Neural progenitor cell (in vitro differentiated cells): ENCODE measurements at regions not wholly inside any gene's neighbourhood (a gene's known extent, or its start where the extent isn't known, plus 50 kb on each side); places are given as distances from the start of the nearest gene placed in this dataset.

Experiments
- EZH2 ChIP-seq: fragments of 200-600 bp; sonication (generic); IDR thresholded peaks from 2 replicates; pipeline ENCODE4 v1.6.1; 2017; ENCODE audit warnings: antibody characterized with exemption, mild to moderate bottlenecking, moderate library complexity
- TF ChIP-seq, protein P1 (sequence below): fragments of 200-600 bp; sonication (generic); IDR thresholded peaks from 2 replicates; pipeline ENCODE4 v1.5.1; 2017; ENCODE audit warnings: antibody characterized with exemption, mild to moderate bottlenecking

GRCh38 chr21:20045197-20045596, 953.0 kb upstream of the NCAM2 start:
- TF ChIP-seq, protein P1, sequence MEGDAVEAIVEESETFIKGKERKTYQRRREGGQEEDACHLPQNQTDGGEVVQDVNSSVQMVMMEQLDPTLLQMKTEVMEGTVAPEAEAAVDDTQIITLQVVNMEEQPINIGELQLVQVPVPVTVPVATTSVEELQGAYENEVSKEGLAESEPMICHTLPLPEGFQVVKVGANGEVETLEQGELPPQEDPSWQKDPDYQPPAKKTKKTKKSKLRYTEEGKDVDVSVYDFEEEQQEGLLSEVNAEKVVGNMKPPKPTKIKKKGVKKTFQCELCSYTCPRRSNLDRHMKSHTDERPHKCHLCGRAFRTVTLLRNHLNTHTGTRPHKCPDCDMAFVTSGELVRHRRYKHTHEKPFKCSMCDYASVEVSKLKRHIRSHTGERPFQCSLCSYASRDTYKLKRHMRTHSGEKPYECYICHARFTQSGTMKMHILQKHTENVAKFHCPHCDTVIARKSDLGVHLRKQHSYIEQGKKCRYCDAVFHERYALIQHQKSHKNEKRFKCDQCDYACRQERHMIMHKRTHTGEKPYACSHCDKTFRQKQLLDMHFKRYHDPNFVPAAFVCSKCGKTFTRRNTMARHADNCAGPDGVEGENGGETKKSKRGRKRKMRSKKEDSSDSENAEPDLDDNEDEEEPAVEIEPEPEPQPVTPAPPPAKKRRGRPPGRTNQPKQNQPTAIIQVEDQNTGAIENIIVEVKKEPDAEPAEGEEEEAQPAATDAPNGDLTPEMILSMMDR, result no peak
- no peak for TF ChIP-seq EZH2
